Right lobe of liver (tissue), 6 donors: ENCODE measurements at regions not wholly inside any gene's neighbourhood (a gene's known extent, or its start where the extent isn't known, plus 50 kb on each side); places are given as distances from the start of the nearest gene placed in this dataset.

Experiments used
- ATAC-seq, 4 donors: fragments of 200-7000 bp; cut with Tn5 transposase; one replicate each; pipeline ENCODE4 v1.9.1; 2020; ENCODE audit warnings: mild to moderate bottlenecking in 4 of 4, moderate library complexity in 4 of 4
- DNase-seq, 3 donors: peaks; one replicate each; pipeline ENCODE4 v3.0.0-alpha.2; 2020
- H3K27ac ChIP-seq, 3 donors: fragments of 200-600 bp; one replicate each; pipeline ENCODE4 v1.8.0; 2022
- H3K27me3 ChIP-seq, 2 donors: fragments of 200-600 bp; one replicate each; pipeline ENCODE4 v1.8.0; 2022
- H3K36me3 ChIP-seq, 4 donors: fragments of 200-600 bp; sonication (generic) in 1 of 4; one replicate each; pipeline versions ENCODE4 v1.5.1 to v1.8.0; 2017 to 2022; ENCODE audit warnings: control low read depth in 1 of 4
- H3K4me1 ChIP-seq, 4 donors: fragments of 200-600 bp; sonication (generic) in 1 of 4; one replicate each; pipeline versions ENCODE4 v1.5.1 to v1.8.0; 2017 to 2022; ENCODE audit warnings: control low read depth in 1 of 4
- H3K4me3 ChIP-seq, 3 donors: fragments of 200-600 bp; one replicate each; pipeline ENCODE4 v1.8.0; 2022
- H3K9me3 ChIP-seq, 4 donors: fragments of 200-600 bp; sonication (generic) in 1 of 4; one replicate each; pipeline versions ENCODE4 v1.5.1 to v1.8.0; 2017 to 2022; ENCODE audit warnings: control low read depth in 1 of 4
- POLR2A ChIP-seq: fragments of 450-650 bp; IDR thresholded peaks from one replicate; pipeline ENCODE4 v1.6.1; 2017; ENCODE audit warnings: antibody characterized with exemption, mild to moderate bottlenecking
- WGBS: methylation state at CpG from one replicate; pipeline ENCODE4 v1.1.6; 2018; ENCODE audit warnings: low coverage, low lambda C conversion rate; ENCODE audit not compliant: insufficient coverage; ENCODE audit errors: missing lambda C conversion rate; 5-methylcytosine and 5-hydroxymethylcytosine counted together
- intact Hi-C, 2 donors: fragments of 100-400 bp; cut with DNase I; formaldehyde crosslinking; loops; one replicate each; pipeline versions ENCODE4 v1.11.2 to v1.14.1; 2022
- TF ChIP-seq, protein P1 (sequence below), 4 donors: fragments of 200-600 bp in 3 of 4; fragments of 450-650 bp in 1 of 4; IDR thresholded peaks; one replicate each; pipeline versions ENCODE4 v1.5.1 to v1.8.0; 2016 to 2022; ENCODE audit warnings: antibody characterized with exemption in 4 of 4, mild to moderate bottlenecking in 2 of 4
- donor health status: DM: no; HTN: yes; CAD: no.
- donor health status: DM: no; HTN: no; CAD: no.
- donor health status: DM: no; HTN: no; CAD: no.
- donor health status: DM: no; HTN: yes; CAD: no.
- donor health status: DM: no; HTN: yes; CAD: no.

DNA sequence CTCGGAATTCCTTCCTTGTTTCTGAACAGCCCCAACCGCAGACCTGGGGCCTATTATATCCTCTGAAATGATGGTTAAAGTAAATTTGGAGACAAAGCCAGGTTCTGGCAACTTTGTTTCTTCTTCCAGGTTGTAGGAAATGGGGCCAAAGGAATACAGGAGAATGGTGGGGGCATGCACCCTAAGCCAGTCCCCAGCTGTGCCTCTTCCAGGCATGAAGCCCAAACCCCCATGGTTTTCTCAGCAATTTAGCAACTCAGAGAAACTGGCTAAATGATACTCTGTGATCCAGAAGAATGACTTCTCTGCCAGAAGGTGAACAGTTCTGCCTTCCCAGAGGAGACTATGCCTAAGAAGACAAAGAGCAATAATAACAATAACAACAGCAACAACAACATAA, 635.0 kb upstream of the FANCL start:
- Histone ChIP-seq H3K9me3 (no peaks in the 10 kb centered on the region), H3K36me3 (no peaks in the 10 kb centered on the region), H3K4me3 (no peak overlapping the region), H3K27me3 (no peaks in the 10 kb centered on the region), H3K4me1 (no peaks in the 10 kb centered on the region), H3K27ac (no peak overlapping the region)
- no peak for TF ChIP-seq POLR2A
- TF ChIP-seq, protein P1, sequence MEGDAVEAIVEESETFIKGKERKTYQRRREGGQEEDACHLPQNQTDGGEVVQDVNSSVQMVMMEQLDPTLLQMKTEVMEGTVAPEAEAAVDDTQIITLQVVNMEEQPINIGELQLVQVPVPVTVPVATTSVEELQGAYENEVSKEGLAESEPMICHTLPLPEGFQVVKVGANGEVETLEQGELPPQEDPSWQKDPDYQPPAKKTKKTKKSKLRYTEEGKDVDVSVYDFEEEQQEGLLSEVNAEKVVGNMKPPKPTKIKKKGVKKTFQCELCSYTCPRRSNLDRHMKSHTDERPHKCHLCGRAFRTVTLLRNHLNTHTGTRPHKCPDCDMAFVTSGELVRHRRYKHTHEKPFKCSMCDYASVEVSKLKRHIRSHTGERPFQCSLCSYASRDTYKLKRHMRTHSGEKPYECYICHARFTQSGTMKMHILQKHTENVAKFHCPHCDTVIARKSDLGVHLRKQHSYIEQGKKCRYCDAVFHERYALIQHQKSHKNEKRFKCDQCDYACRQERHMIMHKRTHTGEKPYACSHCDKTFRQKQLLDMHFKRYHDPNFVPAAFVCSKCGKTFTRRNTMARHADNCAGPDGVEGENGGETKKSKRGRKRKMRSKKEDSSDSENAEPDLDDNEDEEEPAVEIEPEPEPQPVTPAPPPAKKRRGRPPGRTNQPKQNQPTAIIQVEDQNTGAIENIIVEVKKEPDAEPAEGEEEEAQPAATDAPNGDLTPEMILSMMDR (IDR thresholded peaks at IDR 0.05): no peak
- 72% methylated on average over 2 of the region's 2 CpGs for WGBS
- ATAC-seq: no peak
- no peak for DNase-seq
- intact Hi-C loops: no loop called here

DNA sequence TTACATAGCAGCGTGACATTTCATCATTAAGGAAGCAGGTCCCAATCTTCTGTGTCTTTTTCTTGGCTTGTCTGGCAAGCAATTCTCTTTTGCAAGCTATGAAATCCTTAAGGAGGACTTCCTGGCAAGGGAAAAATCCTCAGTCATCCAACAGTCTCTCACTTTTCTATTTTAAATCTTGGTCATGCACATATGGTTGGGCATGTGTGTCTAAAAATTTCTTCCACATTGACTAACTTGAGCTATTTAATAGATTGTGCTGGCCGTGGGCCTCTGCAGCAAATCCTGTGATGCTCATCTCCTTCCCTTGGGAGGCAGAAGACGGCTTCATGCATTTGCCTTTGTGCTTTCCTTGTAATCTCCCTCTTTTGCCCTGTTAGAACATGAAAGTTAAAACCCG, 634.3 kb upstream of the FANCL start:
- H3K4me1 ChIP-seq: no peaks in the 10 kb centered on the region
- ATAC-seq (no peak), DNase-seq (no peak)
- 50% methylated on average over 4 of the region's 4 CpGs for WGBS
- TF ChIP-seq, protein P1 (IDR thresholded peaks at IDR 0.05): no peak
- no peak for TF ChIP-seq POLR2A
- no peaks in the 10 kb centered on the region for H3K36me3 ChIP-seq
- H3K27ac ChIP-seq: no peak overlapping the region
- intact Hi-C loops: no loop called here
- no peak overlapping the region for H3K4me3 ChIP-seq
- H3K9me3 ChIP-seq: no peaks in the 10 kb centered on the region
- H3K27me3 ChIP-seq: no peaks in the 10 kb centered on the region

DNA sequence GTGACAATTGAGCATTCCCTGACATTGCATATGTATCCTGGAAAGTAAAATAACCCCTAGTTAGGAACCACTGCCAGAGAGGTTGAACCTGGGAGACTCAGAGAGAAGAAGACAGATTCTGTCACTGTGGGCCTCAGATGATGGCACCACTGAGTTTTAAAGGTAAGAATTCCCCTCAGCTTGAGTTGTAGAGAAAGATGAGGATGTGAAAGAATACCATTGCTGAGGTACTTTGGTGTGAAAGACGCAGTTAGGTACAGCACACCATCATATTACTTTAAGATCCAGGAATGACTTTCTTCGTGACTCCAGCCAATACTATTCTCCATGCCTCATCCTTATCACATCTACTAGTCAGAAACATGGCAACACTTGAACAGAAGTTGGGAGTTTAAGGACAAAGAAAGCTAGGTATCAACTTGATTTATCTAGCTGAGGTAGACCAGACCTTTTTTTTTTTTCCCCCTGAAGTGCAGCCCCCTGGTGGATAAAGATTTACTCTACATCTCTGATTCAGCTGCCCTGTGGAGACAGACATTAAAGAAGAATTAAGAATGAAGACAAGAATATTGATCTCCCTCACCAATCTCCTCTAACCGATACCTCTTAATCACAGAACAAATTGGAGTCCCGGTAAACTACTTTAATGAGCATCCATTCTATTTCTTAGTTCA, 630.5 kb upstream of the FANCL start:
- no peak overlapping the region for H3K27ac ChIP-seq
- ATAC-seq: no peak
- intact Hi-C loops: no loop called here
- H3K4me1 ChIP-seq: no peaks in the 10 kb centered on the region
- TF ChIP-seq, protein P1 (IDR thresholded peaks at IDR 0.05): no peak
- no peak for TF ChIP-seq POLR2A
- 84% methylated on average over 4 of the region's 4 CpGs for WGBS
- no peak for DNase-seq
- no peak overlapping the region for H3K4me3 ChIP-seq
- H3K27me3 ChIP-seq: no peaks in the 10 kb centered on the region
- H3K36me3 ChIP-seq: no peaks in the 10 kb centered on the region
- H3K9me3 ChIP-seq: no peaks in the 10 kb centered on the region

DNA sequence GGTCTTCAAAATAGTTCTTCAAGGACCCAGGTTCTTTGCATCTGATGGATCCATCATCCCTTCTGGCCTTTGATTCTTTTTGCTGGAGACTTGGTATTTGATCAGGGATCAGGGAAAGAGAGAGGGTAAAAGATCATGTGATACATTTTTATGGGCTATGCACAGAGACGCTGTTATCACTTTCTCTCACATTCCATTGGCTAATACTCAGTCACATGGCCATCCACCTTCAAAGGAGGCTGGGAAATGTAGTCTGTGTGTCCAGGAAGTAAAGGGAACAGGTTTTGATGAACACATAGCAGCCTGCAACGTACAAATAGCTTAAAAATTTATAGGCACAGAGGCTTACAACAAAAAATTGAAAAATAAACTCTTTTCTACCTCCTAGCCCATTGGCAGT, 629.6 kb upstream of the FANCL start:
- ATAC-seq (no peak), DNase-seq (no peak)
- WGBS: 49% methylated on average over 2 of the region's 2 CpGs
- H3K27me3 ChIP-seq: no peaks in the 10 kb centered on the region
- no peaks in the 10 kb centered on the region for H3K36me3 ChIP-seq
- intact Hi-C loops: no loop called here
- no peaks in the 10 kb centered on the region for H3K4me1 ChIP-seq
- TF ChIP-seq POLR2A: no peak
- TF ChIP-seq, protein P1 (IDR thresholded peaks at IDR 0.05): no peak
- no peak overlapping the region for H3K27ac ChIP-seq
- H3K9me3 ChIP-seq: no peaks in the 10 kb centered on the region
- no peak overlapping the region for H3K4me3 ChIP-seq

DNA sequence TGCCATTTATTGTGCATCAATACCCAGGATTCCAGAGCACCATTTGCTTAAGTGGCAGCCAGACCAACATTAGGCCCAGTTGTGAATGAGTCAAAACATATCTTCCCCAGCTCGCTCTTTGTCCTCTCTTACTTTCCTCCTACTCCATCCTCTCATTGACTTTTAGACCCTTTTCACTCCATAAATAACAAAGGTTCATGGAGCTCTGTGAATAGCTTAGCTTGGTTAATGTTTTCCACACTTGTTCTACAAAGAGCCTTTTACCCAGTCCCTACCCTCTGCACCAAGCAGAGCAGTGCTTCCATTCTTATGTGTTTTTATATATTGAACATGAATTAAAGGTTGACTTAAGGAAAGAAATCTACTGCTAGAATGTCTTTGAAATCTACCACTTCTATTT, 625.8 kb upstream of the FANCL start:
- TF ChIP-seq POLR2A: no peak
- TF ChIP-seq, protein P1 (IDR thresholded peaks at IDR 0.05): no peak
- no peaks in the 10 kb centered on the region for H3K4me1 ChIP-seq
- 87% methylated on average over 1 of the region's 1 CpG for WGBS

More for the DNA sequence above, 625.8 kb upstream of the FANCL start:
- Histone ChIP-seq H3K36me3 (no peaks in the 10 kb centered on the region), H3K4me3 (no peak overlapping the region), H3K9me3 (no peaks in the 10 kb centered on the region), H3K27ac (no peak overlapping the region), H3K27me3 (no peaks in the 10 kb centered on the region)
- ATAC-seq (no peak), DNase-seq (no peak)
- intact Hi-C loops: no loop called here
